NCI-H1092 (cell line): ENCODE measurements at regions not wholly inside any gene's neighbourhood (a gene's known extent, or its start where the extent isn't known, plus 50 kb on each side); places are given as distances from the start of the nearest gene placed in this dataset.

Source experiments
- DNase-seq: peaks from one replicate; lab custom pipeline; 2025; lab: John Stamatoyannopoulos, UW

DNA sequence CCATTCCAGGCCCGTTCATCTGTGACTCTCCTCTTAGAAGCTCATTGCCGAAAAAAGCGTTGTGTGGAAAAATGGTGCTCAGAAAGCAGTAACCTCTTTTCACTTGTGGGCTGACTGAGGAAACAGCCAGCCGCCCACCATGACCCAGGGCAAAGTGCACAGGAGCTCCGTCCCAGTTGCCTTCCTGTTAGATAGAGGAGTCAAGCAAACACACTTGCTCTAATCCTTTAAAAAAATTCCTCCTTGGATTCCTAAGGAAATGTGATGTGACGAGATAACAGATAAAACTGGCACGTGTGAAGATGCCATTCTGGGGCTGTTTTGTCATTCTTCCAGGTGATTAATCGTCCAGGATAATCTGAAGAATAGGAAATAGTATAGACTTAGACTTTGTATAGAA is 396.8 kb upstream of the DDHD1 start:
- no peak for DNase-seq

DNA sequence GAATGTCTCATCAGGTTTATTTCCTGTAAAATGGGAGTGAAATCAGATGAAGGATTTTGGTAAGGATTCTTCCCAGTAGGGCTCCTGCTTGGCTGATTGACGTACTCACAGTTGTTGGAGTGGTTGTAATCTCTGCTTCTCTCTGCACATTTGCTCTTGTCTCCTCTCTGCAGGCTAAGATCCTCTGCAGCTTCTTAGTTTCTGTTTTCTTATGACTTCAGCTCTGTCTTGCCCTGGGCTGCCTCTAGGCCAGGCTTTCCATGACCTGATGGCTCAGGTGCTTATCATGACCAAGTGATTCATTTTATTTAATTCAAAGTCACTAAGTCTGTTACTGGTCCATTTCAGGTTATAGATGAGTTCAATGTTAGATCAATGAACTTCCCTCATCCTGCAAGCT is 394.5 kb upstream of the DDHD1 start:
- DNase-seq: no peak

DNA sequence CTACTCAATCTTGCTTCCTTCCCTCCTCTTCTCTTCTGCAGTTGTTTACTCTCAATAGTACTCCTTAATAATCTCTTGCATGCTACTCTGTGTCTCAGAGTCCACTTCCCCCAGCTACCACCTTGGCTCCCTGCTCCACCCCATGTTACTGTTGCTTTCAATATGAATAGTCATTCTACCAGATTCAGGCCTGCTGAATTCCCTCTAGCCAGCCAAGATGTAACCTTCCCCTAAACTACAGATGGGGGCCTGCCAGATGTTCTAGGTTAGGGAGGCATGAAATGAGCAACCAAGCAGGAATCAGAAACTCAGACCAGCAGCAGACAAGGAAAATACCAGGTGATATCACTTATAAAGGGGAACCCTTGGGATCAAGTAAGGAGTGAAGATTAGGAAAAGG is 392.1 kb upstream of the DDHD1 start:
- DNase-seq: no peak

DNA sequence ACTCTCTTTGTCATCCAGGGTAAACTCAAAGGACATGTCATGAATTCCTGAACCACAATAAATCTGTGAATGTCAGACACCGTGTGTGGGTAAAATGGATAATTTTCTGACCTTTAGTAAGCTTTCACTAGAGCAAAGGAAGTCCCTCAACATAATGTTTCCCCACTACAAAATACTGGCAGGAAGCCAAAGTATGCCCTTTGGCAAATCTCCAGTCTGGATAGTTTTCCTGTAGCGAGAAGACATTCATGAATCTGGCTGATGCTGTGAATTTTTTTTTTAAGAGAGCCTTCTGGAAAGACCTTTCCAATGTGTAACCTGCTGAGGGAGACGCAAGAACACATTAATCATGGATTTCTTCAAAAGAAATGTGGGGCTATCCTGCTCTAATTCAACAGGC is 389.6 kb upstream of the DDHD1 start:
- peak; percentile 77 for DNase-seq

DNA sequence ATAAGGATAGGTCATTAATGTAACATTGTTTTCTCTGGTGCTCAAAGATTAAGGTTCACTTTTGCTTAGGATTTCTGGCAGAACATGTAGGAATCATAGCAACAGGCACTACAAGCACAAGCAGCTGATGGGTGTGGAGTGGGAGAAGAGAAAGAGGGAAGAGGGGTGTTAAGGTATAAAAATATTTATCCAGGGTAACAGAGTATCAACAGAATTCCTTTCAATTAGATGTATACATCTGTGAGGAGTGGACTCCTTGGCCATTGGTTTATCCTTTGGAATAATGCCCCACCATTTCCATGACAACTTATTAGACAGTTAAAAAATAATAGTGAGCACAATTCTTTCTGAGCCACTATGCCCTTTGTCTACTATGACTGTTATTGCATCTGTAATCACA is 388.3 kb upstream of the DDHD1 start:
- DNase-seq: no peak

DNA sequence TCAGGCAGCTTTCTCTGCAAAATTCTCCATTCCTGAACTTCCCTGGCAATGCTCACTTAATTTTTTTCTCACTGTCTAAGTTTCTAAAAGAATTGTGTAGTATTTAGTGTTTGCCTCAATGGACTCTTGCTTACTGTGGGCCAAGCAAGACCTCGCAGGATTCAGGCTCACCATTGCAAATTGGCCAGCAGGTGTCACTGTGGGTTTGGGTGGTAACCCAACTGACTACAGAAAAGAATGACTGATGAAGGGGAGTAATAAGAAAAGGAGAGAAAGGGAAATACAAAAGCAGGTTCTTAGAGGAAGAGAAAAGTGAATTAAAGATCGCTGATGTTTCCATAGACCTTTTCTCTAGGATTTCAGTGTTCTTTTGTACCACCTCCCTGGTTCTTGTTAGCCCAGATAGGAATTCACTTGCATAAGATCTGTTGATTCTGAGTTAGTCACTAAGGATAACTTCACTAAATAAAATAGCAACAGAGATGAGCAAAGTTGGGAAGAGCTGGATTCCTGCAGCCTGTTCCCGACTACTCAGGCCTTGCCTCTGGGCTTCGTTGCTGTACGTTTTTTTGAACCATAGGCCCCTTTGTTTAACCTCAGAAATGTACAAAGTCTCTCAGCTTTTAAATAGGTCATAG is 386.5 kb upstream of the DDHD1 start:
- peak; percentile 81 for DNase-seq

DNA sequence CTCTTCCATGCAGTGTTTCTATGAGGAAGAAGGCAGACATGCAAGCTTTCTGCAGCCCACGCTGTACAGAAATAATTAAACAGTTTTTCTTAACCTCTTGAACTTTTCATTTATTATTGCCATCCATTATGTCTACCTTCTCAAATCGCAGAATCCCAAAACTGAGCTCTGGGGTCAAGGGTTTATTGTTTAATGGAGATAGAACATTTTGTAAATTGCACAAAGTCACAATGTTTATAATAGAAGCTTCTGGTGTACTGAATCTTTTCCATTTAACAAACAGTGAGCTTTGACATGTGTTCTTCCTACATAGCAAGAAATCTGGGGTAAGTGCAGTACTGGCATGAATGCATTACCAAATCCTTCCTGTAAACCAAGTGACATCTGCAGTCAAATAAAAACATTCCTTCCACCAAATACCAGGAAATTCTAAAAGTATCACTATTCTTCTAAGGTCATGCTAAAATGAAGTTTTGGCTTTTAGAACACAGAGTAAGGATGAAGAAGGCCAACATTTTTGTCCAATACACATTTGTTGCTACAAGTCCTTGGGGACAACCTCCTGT is 385.3 kb upstream of the DDHD1 start:
- DNase-seq: no peak

DNA sequence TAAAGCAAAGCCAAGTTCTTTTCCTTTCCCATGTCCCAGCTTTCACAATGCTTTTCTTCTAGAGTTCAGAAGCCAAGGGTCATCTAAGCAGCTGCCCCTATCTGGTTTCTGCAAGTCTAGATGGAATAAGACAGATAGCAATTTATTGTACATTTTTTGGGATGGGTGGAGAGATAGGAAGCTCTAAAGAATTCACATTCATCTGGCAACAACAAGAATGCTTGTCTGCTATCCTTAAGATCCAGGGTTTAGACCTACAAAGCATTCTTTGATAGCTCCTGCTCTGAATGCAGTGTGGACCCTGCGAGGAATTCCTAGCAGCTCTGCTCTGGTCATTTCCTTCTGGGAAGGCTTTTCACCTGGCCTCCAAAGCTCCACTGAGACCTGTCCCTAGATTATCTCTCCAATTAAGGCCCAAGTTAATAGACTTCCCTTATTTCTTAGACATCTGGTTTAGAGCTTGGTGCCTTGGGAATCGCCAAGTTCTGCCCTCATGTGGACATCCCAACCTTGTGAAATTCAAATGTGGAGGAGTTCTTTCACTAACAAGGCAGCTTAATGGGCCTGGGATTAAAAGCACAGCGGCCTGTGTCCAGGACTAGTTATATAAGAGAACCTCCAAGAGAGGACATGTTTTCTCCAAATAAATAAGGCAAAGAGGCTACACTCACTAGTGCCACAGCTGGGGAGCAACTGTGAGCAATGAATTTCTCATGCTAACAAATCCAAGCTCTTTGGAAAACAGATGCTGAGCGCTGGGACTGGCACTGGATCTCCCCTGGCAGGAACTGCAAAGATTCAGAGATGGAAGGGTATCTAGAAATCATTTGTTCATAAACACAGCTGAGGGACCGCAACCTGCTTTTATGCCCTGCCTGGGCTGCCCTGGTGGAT is 384.5 kb upstream of the DDHD1 start:
- no peak for DNase-seq

DNA sequence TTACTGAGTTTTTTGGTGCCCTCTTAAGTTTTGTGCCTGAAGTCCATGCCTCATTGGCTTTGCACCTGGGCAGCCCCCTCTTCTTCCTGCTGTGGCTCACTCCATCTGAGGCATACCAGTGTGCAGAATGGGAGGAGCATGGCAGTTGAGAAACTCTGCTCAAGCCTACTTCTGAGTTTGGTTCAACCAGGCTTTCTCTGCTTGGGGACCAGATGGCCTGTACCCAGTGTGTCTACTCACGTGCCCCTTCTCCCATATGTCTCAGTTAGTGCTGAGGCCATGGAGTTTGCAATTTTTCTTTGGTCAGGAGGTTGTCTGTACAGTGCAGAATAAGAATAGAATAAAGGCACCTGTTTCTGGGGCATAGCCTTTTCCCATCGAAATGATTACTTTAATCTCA is 383.3 kb upstream of the DDHD1 start:
- no peak for DNase-seq

DNA sequence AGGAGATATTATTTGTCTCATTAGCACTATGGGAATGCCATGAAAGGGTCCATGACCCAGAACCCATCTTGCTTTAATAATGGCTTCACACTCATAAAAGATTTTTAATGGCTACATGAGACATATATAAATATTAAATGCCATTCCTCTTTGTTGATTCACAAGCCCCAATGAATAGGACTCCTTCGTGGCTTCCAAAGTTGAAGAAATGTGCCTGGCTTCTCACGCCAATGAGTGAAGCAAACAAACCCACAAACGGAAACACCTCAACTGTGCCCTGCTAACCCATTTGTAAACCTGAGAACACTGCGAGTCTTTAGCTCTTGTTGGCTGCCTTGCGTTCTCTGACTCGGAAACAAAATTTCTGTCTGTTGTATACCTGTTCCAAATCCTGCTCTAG is 381.7 kb upstream of the DDHD1 start:
- no peak for DNase-seq

DNA sequence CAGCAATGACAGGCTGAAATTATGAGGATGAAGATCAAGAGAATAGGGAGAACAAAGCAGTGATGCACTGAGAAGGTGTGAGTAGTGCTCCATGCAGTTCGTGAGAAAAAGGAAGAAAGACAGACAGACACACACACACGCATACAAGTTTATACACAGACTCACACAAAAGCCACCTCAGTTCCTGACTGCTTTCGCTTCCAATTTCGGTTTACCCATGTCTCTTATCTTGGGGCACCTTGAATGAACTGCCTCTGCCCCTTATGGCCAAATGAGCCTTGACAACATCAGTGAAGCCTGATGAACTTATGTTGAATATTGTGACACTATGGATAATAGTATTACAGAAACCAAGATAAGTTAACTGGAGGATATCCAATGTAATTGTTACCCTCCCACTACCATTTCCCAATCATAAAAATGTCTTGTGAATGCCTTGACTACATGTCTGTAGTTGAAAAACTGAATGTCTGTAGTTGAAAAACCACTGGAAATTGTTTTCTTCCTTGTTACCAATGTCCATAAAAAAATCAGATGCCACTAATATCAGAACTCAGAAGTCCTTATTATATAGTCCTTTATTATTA is 380.4 kb upstream of the DDHD1 start:
- no peak for DNase-seq

DNA sequence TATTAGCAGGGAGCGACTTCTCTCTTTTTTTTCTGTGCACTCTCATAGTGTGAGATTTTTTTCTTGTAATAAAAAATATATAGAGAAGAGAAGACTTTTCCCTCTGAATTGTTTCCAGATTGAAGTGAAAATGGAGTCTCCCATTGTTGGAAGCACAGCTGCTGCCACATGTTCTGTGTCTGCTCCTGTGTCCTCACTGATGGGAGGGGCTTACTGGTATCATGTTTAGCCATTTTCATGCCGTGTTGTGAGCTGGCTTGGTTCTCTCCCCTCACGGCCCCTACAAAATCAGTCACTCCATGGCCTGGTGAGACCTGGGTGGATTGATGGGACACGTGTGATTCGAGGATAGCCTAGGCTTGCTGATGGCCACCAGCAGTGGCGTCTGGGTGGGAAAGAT is 379.7 kb upstream of the DDHD1 start:
- no peak for DNase-seq

DNA sequence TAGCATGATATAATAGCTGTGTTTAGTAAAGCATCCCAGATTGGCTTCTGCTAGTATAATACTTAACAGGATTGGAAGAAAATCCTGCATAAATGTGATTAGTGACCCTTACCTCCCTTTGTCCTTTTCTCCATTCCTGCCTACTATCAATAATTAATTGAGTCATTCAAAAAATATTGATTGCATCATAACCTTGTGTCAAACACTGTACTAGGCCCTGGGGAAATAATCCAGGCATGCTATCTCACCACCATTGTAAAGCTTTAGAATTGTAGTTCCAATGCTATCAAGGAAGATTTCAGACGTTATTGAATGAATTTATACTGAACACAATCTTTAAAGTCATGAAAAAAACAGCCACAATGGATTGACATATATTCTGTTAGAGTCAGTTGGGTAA is 378.6 kb upstream of the DDHD1 start:
- DNase-seq: no peak

DNA sequence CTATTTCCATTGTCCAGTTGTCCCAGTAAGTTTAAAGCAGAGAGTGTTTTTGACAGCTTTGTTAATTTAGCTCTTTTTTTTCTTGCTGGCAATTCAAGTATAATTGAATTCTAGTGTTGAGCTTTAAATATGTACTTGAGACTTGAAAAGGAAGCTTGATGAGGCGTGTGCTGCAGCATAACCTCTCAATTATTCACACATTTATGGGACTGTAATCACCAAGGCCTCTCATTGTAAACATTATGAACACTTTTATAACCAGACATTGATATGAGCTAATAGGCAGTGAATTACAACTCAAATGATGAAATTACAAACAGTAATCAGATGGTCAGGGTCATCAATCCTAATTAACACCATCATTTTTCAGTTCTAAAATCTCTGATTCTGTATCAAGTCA is 378.0 kb upstream of the DDHD1 start:
- DNase-seq: no peak

DNA sequence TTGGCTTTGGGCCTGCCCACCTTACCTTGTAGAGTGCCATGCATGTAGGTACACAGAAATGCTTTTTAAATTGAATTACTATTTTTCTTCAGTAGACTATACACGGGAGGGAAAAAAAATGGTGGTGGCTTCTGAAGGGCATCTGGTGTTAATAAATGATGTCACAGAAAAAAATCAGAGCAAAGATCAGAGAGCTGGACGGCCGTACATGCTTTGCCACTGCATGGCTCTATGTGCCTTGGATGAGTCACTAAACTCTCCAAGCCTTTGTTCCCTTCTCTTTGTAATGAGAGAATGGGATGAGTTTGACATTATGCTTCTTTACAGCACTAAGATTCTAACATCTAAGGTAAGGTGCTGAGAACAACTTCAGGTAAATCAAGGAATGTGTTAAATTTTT is 376.4 kb upstream of the DDHD1 start:
- no peak for DNase-seq

DNA sequence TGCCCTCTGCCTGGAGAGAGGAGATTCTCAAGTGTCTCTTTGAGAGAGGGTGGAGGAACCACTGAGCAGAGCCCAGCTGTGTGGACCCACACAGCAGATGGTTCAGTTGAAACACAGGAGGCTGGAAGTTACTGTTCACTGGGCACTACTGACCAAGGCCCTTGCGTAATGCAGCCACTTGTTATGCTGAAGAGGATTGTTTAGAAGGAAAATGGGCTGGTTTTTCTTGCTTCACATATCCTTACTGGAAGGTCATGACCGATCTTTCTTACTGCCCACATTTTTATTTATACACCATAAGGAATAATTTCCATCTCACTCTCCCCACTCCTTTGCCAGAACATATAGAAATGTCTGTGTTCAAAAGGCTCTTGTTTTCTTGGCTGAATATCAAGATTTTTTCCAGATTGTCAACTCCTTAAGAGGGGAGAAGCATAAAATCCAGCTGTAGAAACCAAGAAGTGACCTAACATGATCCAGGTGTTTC is 375.1 kb upstream of the DDHD1 start:
- no peak for DNase-seq

DNA sequence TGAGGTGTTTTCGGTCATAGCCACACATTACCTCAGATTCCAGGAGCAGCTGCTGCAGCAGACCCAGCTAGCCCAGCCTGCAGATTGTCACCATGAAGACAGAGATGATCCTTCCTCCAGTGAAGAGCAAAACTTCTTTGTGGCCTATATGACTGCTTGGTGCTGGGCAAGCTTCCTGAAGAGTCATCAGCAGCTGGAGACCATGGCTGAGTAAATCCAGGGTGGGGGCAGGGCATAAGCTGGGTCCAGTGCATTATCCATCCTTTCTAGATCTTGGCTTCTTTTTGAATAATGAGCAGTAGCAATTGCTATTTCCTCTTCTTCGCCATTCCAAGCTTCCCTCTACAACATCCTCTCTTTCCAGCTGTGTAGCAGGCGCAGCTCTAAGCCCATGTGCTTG is 373.1 kb upstream of the DDHD1 start:
- DNase-seq: no peak

DNA sequence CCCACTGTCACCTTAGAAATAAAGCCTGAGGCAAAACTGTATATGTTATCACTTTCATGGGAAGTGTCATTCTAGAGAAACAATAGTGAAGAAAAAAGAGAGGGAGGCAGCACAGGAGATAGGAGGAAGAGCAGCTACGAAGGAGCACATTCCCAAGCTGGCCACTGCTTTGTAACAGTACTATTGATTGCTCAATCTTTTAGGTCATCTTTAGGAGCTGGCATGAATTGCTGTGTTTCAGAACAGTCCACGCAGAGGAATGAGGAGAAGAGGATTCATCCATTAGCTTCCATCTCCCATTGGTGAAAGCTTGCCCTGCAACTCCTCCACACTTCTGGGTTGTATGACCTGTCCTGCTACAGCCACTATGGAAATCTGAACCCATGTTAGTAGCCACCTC is 372.5 kb upstream of the DDHD1 start:
- DNase-seq: no peak

DNA sequence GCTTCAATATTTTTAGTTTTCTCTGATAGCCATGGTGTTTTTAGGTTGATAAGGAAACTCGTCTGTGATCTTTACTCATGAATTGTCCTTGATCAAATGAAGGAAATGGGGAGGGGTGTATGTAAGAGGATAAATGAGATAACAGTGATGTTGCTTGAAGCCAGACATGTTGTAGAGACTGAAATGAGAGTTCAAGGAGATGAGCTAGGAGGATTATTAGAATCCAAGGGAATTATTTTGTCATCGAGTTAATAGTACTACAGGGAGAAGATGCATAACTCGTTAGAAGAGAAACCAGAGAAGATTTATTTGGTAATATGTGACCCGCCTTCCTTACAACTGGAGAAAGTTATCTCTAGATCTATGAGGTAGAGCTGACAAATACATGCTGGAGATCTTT is 371.3 kb upstream of the DDHD1 start:
- no peak for DNase-seq

DNA sequence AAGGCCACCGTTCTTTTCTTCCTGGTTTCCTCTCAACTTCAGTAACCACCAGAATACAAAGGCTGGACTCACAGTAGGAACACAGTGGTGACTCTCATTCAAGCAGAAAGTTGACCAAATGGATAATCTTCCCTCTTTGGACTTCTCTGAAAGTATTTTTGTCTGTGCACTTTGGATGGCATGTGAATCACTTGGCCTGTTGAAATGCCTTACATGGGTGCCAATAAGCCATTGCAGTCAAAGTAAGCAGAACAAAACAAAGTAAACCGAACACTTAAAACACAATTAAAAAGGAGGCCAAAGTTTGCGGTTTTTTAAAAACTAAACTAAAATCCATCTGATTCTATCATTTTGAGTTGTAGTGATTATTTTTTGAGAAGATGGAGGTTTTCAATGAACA is 370.1 kb upstream of the DDHD1 start:
- no peak for DNase-seq

DNA sequence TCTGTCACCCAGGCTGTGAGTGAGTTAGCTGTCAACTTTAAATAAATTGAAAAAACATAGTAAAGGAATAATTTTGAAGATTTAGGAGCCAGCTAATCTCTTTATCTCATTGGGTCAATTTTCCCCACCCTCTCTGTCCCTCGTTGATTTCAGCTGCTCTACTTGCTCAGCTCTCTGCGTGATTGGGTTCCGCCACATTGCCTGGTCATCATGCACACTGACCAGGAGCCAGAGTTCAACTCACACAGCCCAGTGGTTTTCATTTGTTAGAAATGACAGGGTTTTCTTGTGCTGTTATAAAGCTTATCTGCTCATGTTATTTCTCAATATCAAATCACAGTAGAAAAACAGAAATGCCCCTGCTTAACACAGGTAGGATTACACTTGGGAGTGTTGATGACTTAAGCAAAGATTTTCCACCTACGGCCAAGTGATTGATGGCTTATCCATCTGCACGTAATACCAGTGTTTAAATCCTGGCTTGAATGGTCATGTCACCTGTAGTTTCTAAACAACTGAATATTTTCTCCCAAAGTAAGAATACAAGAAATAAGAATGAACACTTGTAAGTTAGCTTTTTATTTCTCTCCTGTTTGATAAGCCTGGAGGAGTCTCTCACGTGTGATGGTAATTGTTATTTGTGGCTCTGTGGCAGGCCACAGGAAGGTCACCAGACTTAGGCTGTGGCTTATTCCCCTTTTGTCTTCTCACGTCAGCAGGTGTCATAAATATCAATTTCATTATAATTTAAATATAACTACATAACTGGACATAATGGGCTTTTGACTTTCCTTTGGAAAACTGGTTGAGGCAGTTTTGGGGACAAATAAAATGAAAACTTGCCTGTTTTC is 367.2 kb upstream of the DDHD1 start:
- DNase-seq: no peak

DNA sequence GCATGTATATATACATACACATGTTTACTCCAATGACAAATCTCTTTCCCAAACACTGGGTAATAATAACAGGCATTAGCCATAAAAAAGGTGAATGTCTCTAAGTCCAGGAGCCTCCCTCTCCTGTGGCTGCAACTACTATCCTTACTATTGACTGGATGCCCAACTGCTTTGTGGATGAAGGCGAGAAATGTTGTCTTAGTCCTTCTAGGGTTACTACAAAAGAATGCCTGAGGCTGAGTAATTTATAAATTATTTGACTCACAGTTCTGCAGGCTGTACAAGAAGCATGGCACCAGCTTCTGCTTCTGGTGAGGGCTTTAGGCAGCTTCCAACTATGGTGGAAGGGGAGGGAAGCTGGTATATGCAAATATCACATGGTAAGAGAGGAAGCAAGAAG is 366.0 kb upstream of the DDHD1 start:
- no peak for DNase-seq
